HG03095 (cell line): ENCODE measurements at regions not wholly inside any gene's neighbourhood (a gene's known extent, or its start where the extent isn't known, plus 50 kb on each side); places are given as distances from the start of the nearest gene placed in this dataset.

Experiments
- ATAC-seq: cut with Tn5 transposase; IDR thresholded peaks from one replicate; pipeline ENCODE4 v1.9.1; 2021; ENCODE audit warnings: moderate library complexity; ENCODE audit not compliant: unreplicated experiment

DNA sequence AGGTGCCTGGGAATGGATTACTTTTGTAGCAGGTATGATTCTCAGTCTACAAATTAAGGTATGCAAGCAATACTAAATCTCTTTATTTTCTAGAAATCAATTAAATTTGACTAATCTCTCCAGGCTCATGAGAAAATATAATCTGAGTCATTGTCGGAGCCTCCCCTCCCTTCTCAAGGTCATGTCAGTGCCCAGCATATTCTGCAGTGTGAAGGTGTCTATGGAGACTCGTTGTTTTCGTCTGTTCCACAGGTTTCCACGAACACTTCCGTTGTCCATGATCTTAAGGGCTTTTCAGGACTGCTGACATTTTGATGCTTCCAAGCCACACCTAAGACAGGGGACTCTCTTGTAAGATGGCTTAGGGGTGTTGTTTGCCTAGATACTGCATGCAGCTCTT lies 56.6 kb upstream of the SCOC start:
- no peak for ATAC-seq

DNA sequence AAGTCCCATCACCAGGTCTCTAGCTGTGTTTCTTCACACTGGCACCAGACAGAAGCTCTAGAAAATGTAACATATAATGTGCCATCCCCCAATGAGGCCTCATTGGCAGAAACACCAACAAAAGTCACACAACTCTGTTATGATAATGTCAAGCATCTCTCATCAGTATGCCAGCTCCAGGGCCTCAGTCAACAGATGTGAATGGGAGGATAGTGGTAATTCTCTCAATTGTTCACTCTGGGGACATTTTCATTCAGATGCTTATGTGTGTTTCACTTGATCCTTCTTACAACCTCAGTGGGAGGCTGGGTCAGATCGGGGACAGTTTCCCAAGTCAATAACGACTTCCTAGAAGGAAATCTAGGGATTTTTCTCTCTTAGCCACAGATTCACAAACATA lies 57.5 kb upstream of the SCOC start:
- no peak for ATAC-seq

DNA sequence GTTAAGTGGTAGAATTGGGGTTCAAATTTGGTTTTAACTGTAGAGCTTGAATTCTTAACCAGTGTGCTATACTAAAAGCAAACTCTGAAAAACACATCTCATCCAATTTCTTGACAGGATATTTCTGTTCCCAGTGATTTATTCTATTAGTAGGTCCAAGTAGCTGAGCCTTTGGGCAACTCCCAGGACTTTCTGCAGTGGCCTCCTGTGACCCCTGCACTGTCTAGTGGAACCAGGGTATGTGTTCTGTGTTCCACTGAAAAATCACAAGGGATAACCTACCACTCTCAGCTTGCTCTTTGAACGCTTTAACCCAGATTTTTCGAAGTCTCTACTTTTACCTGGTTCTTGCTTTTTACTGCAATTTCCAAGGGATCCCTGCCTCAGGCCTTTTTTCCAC lies 58.0 kb upstream of the SCOC start:
- no peak for ATAC-seq

DNA sequence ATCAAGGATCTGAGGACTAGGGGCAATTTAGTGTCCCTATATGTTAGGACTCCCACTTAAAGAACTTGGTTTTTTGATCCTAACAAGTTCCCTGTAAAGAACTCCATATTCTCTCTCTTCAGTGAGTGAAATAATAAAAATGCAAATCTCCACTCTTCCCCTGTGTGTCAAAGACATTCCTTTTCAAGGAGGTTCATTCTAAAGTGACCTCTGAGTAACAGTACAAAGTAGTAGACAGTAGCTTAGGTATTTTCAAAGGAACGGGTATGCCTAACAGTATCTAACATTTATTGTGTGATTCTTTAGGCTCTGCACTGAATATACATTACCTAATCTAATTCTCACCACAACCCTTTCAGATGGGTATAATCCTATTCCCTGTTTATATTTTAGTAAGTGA lies 58.4 kb upstream of the SCOC start:
- ATAC-seq, result no peak

DNA sequence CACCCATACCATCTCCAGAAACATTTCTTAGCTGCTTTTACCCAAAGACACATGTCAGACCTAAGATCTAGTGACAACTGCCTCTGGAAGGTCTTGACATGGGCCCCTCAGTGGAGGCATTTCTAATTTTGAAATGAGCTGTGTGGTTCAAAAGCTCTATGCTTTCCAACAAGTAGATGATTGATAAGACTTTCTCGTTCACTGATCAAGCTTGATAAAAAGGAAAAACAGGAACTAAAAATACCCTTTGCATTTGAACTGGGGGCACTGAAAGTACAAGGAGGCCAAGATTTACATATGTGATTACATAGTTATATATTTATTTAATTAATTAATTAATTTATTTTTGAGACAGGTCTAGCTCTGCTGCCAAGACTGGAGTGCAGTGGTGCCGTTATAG lies 61.3 kb upstream of the SCOC start:
- ATAC-seq, result no peak

GRCh38 chr4:140311257-140311835 lies 62.1 kb upstream of the SCOC start:
- ATAC-seq, result no peak

GRCh38 chr4:140309124-140309870 lies 64.1 kb upstream of the SCOC start:
- no peak for ATAC-seq

- ATAC-seq, result no peak
These were observed 64.9 kb upstream of the SCOC start for GRCh38 chr4:140308366-140309123.

DNA sequence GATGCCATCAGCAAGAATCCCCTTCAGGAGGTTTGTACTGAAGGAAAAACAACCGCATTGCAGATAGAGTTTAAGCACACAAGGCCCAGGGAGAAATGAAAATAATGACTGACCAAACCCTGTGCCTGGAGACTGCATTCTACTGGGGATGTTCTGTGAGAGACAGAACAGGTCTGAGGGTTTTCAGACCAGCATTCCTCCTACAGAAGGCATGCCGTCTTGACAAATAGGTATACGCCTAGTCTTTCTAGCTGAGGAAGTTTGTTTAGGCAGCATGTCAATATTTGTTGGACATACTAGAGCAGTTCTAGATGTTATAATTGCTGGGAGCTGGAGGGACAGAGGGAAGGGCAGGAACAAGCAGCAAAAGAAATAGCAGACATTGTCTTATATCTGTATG lies 68.4 kb upstream of the SCOC start:
- ATAC-seq, result no peak

DNA sequence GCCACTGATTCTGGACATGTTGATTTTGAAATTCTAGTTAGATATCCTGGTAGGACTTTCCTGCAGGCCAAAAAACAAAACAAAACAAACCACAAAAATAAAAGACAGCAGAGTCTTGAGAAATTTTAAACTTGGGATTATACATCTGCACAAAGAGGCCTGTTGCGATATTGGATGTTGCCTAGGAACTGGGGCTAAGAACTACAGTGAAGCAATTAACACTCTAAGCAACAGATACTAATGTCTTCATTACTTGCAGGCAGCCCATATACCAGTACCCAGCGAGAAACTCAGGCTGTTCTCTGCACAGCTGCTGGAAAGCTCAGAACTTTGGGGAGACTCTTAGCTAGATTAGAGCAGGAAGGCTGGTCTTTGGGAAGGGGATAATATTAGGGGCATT lies 69.1 kb upstream of the SCOC start:
- no peak for ATAC-seq

- no peak for ATAC-seq
These were observed 71.1 kb upstream of the SCOC start for GRCh38 chr4:140302151-140302859.

DNA sequence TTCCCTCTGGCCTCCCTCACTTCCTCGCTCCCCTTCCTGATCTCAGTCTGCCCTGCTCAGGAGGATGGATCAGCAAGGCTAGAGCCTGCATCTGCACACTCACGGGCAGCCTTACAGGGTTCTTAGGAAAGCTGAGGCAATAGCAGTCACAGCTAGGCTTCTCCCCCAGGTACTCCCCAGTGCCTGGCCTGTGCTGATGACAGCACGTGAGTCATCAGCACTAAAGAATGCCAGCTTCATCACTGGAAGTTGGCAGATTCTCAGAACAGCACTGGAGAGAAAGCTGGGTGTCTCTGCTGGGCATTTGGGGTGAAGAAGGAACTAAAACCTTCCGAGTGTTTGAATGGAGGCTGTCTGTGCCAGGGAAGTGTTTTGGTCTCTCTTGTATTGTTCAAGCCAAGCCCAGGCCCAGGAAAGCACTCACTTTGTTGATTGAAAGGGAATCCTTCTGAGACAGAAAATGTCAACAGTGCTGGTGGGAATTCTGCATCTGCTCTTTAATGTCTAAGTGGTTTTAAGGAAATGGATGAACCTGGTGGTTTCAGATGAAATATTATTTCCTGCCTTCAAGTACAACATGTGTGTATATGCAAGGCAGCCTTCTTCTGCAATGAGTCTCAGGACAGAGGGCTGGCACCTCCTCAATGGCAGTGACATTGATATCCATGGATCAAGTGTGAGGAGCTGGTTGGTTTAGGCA lies 73.0 kb upstream of the SCOC start:
- ATAC-seq, result no peak

DNA sequence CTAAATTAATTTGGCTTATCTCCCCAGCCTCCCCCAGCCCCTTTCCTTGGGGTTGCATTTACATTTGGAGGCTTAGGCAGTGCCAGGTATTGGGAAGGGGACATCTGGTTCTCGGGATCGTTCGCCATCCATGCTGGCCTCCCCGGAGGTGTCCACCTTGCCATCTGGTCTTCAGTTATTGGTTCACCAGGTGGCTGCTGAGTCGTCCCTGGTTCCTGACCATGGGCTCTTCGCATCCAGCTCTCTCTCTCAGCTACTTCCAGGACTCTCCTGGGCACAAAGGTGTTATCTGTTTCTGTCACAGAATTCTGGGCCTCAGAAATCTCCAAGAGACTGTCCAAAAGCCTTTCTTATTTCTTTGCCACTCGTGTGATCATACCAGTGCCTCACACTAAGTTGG lies 75.4 kb upstream of the SCOC start:
- ATAC-seq, result no peak

GRCh38 chr4:140297221-140297570 lies 76.2 kb upstream of the SCOC start:
- no peak for ATAC-seq

DNA sequence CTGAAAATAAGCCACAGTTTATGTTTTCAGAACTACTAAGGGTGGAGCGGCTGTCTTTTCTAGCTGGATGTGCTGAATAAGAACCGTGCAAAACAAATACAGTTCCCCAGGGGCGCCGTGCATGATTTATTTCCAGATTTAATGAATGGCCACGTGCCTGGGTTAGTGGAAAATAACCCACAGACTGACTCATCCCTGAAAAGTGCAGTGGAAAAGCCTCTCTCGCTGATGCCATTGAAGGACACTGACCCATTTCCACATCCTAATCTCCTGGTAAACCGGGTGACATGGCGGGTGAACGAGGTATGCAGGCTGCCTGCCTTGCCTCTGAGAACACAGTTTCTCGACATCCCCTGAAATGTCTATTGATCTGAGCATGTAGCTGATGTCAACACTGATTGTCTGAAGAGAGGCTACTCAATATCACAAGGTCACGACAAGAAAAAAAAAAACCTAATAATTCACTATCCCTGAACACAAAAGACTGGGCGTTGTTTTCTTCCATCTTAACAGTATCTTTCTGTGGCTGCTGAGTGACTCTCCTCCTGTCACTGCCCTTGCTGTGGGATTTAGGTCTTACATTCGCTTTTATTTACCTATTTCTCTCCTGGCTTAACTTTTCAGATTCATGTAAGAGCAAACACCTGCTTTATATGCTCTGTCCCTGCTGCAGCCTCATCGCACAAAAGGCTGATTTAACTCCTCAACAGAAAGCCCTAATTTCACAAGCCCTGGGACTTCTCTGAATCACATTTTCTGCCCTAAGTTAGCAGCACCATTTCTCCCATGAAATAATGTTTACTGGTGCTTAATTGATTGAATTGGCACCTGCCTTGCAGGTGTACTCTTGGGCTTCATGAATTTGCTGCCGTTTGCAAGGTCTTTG lies 76.9 kb upstream of the SCOC start:
- ATAC-seq, result no peak

DNA sequence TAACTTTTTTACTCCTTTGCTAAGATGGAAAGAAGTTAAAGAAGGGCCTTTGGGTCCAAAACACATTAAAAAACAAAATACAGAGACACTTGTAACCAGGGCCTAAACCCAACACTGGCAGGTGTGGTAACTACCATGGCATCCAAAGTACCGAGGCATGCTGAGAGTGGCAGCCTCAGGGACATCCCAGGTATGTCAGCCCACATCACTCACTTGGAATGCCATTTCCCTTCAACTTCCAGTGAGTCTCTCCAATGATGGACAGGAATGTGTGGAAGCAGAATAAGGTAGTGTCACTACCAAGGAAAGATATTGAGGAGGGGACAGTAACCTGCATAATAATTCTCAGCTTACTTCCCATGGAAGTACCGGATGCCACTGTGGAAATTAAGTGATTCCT lies 79.5 kb upstream of the SCOC start:
- ATAC-seq, result no peak

DNA sequence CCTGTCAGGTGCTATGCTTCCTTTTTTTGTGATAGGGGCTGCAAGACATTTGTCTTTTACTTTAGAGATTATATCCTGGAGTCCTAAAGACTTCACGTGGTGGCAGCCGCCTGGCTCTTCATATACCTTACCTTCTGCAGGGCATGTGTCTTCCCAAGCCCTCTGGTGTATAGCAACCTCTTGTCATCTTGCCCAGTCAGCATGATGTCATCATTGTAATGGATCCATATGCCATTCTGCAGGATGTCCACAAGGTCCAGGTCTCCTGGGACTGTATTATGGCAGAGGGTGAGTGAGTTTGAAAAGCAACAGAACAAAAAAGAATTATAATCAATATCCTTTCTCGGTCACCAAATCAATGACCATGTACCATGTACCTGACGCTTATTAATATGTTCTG lies 82.2 kb upstream of the SCOC start:
- ATAC-seq, result no peak

DNA sequence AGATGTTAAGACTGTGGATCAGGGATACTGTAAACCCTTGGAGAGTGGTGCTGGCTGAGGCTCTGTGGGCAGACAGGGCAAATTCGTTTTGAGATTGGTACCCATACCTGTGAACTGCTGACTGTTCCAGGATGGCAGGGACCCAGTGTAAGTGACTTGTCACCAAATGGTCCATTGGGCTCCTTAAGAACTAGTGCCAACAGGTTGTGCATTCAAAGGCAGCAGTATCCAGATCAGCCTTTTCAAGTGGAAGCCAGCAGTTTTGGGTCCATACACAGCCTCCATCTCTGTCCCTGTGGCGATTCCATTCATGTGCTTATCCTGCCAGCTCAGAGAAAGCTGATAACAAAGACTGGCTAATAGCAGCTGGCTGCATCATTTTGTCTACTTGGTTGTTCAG lies 84.0 kb upstream of the SCOC start:
- no peak for ATAC-seq

- no peak for ATAC-seq
These were observed 87.0 kb upstream of the SCOC start for GRCh38 chr4:140286456-140286855.

GRCh38 chr4:140284456-140284855 lies 89.0 kb upstream of the SCOC start:
- no peak for ATAC-seq
